Glutamatergic neuron (in vitro differentiated cells): ENCODE measurements at regions not wholly inside any gene's neighbourhood (a gene's known extent, or its start where the extent isn't known, plus 50 kb on each side); places are given as distances from the start of the nearest gene placed in this dataset.

ENCODE experiments used
- DNase-seq: peaks from one replicate; pipeline ENCODE4 v3.0.0; 2022
- H3K27ac Mint-ChIP-seq: one replicate; pipeline ENCODE4 v1.8.0; 2020; ENCODE audit warnings: mild to moderate bottlenecking, mixed read lengths, inconsistent platforms; ENCODE audit not compliant: unreplicated experiment
- H3K27me3 Mint-ChIP-seq: one replicate; pipeline ENCODE4 v1.8.0; 2020; ENCODE audit warnings: mild to moderate bottlenecking, moderate library complexity, mixed read lengths, inconsistent platforms; ENCODE audit not compliant: unreplicated experiment
- H3K36me3 Mint-ChIP-seq: one replicate; pipeline ENCODE4 v1.8.0; 2020; ENCODE audit warnings: mild to moderate bottlenecking, mixed read lengths, inconsistent platforms; ENCODE audit not compliant: unreplicated experiment
- H3K4me1 Mint-ChIP-seq: one replicate; pipeline ENCODE4 v1.8.0; 2020; ENCODE audit warnings: mild to moderate bottlenecking, low read depth, mixed read lengths, inconsistent platforms; ENCODE audit not compliant: unreplicated experiment
- H3K4me3 Mint-ChIP-seq: one replicate; pipeline ENCODE4 v1.8.0; 2020; ENCODE audit warnings: mild to moderate bottlenecking, mixed read lengths, inconsistent platforms; ENCODE audit not compliant: unreplicated experiment
- H3K9me3 Mint-ChIP-seq: one replicate; pipeline ENCODE4 v1.8.0; 2020; ENCODE audit warnings: mild to moderate bottlenecking, moderate library complexity, mixed read lengths, inconsistent platforms; ENCODE audit not compliant: unreplicated experiment
- TF ChIP-seq, protein P1 (sequence below): fragments of 200-600 bp; sonication (generic); IDR thresholded peaks from one replicate; pipeline ENCODE4 v1.5.0; 2021; ENCODE audit not compliant: partially characterized antibody, unreplicated experiment

- H3K4me3 Mint-ChIP-seq: no peak overlapping the region
- H3K27ac Mint-ChIP-seq: no peak overlapping the region
- H3K36me3 Mint-ChIP-seq: no peaks in the 10 kb centered on the region
- TF ChIP-seq, protein P1, sequence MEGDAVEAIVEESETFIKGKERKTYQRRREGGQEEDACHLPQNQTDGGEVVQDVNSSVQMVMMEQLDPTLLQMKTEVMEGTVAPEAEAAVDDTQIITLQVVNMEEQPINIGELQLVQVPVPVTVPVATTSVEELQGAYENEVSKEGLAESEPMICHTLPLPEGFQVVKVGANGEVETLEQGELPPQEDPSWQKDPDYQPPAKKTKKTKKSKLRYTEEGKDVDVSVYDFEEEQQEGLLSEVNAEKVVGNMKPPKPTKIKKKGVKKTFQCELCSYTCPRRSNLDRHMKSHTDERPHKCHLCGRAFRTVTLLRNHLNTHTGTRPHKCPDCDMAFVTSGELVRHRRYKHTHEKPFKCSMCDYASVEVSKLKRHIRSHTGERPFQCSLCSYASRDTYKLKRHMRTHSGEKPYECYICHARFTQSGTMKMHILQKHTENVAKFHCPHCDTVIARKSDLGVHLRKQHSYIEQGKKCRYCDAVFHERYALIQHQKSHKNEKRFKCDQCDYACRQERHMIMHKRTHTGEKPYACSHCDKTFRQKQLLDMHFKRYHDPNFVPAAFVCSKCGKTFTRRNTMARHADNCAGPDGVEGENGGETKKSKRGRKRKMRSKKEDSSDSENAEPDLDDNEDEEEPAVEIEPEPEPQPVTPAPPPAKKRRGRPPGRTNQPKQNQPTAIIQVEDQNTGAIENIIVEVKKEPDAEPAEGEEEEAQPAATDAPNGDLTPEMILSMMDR: no peak
- H3K4me1 Mint-ChIP-seq: peaks cover 18% of the 10 kb centered on the region
- H3K27me3 Mint-ChIP-seq: peaks cover 5% of the 10 kb centered on the region
- no peak for DNase-seq
- peaks cover 3% of the 10 kb centered on the region for H3K9me3 Mint-ChIP-seq
These were observed 421.3 kb downstream of the MID1IP1 start for GRCh38 chrX:39222346-39223113.

GRCh38 chrX:39226251-39226650 lies 425.0 kb downstream of the MID1IP1 start:
- Mint-ChIP-seq H3K4me3 (no peak overlapping the region), H3K9me3 (no peaks in the 10 kb centered on the region), H3K36me3 (no peaks in the 10 kb centered on the region), H3K4me1 (peaks cover 18% of the 10 kb centered on the region), H3K27me3 (peaks cover 4% of the 10 kb centered on the region), H3K27ac (peak overlapping the region; percentile 52)
- TF ChIP-seq, protein P1: no peak
- DNase-seq: no peak

- Mint-ChIP-seq H3K4me3 (no peak overlapping the region), H3K27me3 (peaks cover 6% of the 10 kb centered on the region), H3K4me1 (peaks cover 18% of the 10 kb centered on the region), H3K27ac (peak overlapping the region; percentile 43), H3K9me3 (no peaks in the 10 kb centered on the region), H3K36me3 (no peaks in the 10 kb centered on the region)
- TF ChIP-seq, protein P1: no peak
- DNase-seq: no peak
These were observed 426.1 kb downstream of the MID1IP1 start for GRCh38 chrX:39227371-39227770.

GRCh38 chrX:39238006-39238405 lies 436.7 kb downstream of the MID1IP1 start:
- no peaks in the 10 kb centered on the region for H3K4me1 Mint-ChIP-seq
- H3K9me3 Mint-ChIP-seq: no peaks in the 10 kb centered on the region
- no peak overlapping the region for H3K27ac Mint-ChIP-seq
- H3K27me3 Mint-ChIP-seq: no peaks in the 10 kb centered on the region
- H3K4me3 Mint-ChIP-seq: no peak overlapping the region
- H3K36me3 Mint-ChIP-seq: no peaks in the 10 kb centered on the region
- no peak for DNase-seq
- TF ChIP-seq, protein P1: no peak

GRCh38 chrX:39242187-39242586 lies 440.9 kb downstream of the MID1IP1 start:
- Mint-ChIP-seq H3K9me3 (peaks cover 1% of the 10 kb centered on the region), H3K4me1 (no peaks in the 10 kb centered on the region), H3K27ac (no peak overlapping the region), H3K27me3 (no peaks in the 10 kb centered on the region), H3K36me3 (no peaks in the 10 kb centered on the region), H3K4me3 (no peak overlapping the region)
- TF ChIP-seq, protein P1: peak; percentile 52
- no peak for DNase-seq
